GM18861 (cell line): ENCODE measurements at regions not wholly inside any gene's neighbourhood (a gene's known extent, or its start where the extent isn't known, plus 50 kb on each side); places are given as distances from the start of the nearest gene placed in this dataset.
"Not testable (repeated sequence)": the region's sequence is repeated elsewhere in the genome, so short reads cannot be mapped to it uniquely, and the experiment has no call there.

Experiments
- ATAC-seq: cut with Tn5 transposase; IDR thresholded peaks from one replicate; pipeline ENCODE4 v1.9.1; 2021; ENCODE audit not compliant: unreplicated experiment

- no peak for ATAC-seq
Measured at GRCh38 chr22:35178446-35178845, 78.8 kb upstream of the HMGXB4 start.

- no peak for ATAC-seq
Measured at GRCh38 chr22:35183917-35184316, 73.4 kb upstream of the HMGXB4 start.

GRCh38 chr22:35186492-35186891 is 70.8 kb upstream of the HMGXB4 start:
- no peak for ATAC-seq

GRCh38 chr22:35188930-35189329 is 68.4 kb upstream of the HMGXB4 start:
- ATAC-seq = not testable (repeated sequence)

GRCh38 chr22:35189559-35189958 is 67.7 kb upstream of the HMGXB4 start:
- no peak for ATAC-seq

GRCh38 chr22:35191412-35191811 is 65.9 kb upstream of the HMGXB4 start:
- no peak for ATAC-seq

GRCh38 chr22:35192129-35192918 is 65.0 kb upstream of the HMGXB4 start:
- ATAC-seq = no peak

- no peak for ATAC-seq
Measured at GRCh38 chr22:35195226-35195625, 62.1 kb upstream of the HMGXB4 start.

- ATAC-seq = no peak
Measured at GRCh38 chr22:35195821-35196220, 61.5 kb upstream of the HMGXB4 start.

- no peak for ATAC-seq
Measured at GRCh38 chr22:35197071-35197470, 60.2 kb upstream of the HMGXB4 start.

- no peak for ATAC-seq
Measured at GRCh38 chr22:35197886-35198285, 59.4 kb upstream of the HMGXB4 start.

- ATAC-seq = no peak
Measured at GRCh38 chr22:35198738-35199137, 58.6 kb upstream of the HMGXB4 start.

- ATAC-seq = no peak
Measured at GRCh38 chr22:35202376-35202775, 54.9 kb upstream of the HMGXB4 start.

GRCh38 chr22:35203583-35203982 is 53.7 kb upstream of the HMGXB4 start:
- ATAC-seq = no peak

GRCh38 chr22:35204807-35205775 is 52.2 kb upstream of the HMGXB4 start:
- ATAC-seq = no peak

GRCh38 chr22:35205961-35206360 is 51.3 kb upstream of the HMGXB4 start:
- ATAC-seq = no peak

- no peak for ATAC-seq
Measured at GRCh38 chr22:35206889-35207288, 50.4 kb upstream of the HMGXB4 start.
